K562 (cell line): ENCODE measurements at regions not wholly inside any gene's neighbourhood (a gene's known extent, or its start where the extent isn't known, plus 50 kb on each side); places are given as distances from the start of the nearest gene placed in this dataset.
A peak's percentile ranks its signal among the peaks of the same experiment; 100 is the strongest.

Experiments used
- CBFA2T2 ChIP-seq: fragments of 450-650 bp; conservative IDR thresholded peaks from 2 replicates; pipeline ENCODE4 v1.6.1; 2017; ENCODE audit warnings: mild to moderate bottlenecking
- CHD4 ChIP-seq: fragments of 200-600 bp; sonication (generic); IDR thresholded peaks from 3 replicates; pipeline ENCODE4 v1.6.1; 2012; ENCODE audit warnings: low read depth, mild to moderate bottlenecking, mixed read lengths, low read length, inconsistent platforms; ENCODE audit not compliant: insufficient read depth, insufficient replicate concordance, poor library complexity, severe bottlenecking
- DLX4 ChIP-seq: fragments of 250-450 bp; sonication (Bioruptor Pico); IDR thresholded peaks from 2 replicates; pipeline ENCODE4 v1.6.1; 2021; ENCODE audit warnings: mild to moderate bottlenecking
- E2F6 ChIP-seq, 2 experiments: IDR thresholded peaks; 2 replicates each; pipeline ENCODE4 v1.6.1; 2011; ENCODE audit warnings: borderline replicate concordance in 1 of 2, control low read depth in 1 of 2, low read depth in 1 of 2, low read length in 1 of 2, mild to moderate bottlenecking in 1 of 2, mixed read lengths in 1 of 2, moderate library complexity in 1 of 2; ENCODE audit not compliant: insufficient read depth in 1 of 2, insufficient read length in 1 of 2, poor library complexity in 1 of 2, severe bottlenecking in 1 of 2; ENCODE audit errors: extremely low read depth in 1 of 2
- FOSL1 ChIP-seq: fragments of 200-800 bp; sonication (Bioruptor generic); conservative IDR thresholded peaks from 2 replicates; pipeline ENCODE4 v1.6.1; 2016; ENCODE audit warnings: missing genetic modification characterization, missing compliant biosample characterization
- FOXO4 ChIP-seq: fragments of 450-650 bp; formaldehyde crosslinking; IDR thresholded peaks from 2 replicates; pipeline ENCODE4 v1.4.0; 2020; ENCODE audit warnings: mild to moderate bottlenecking, moderate library complexity
- NKRF ChIP-seq: fragments of 450-650 bp; IDR thresholded peaks from 2 replicates; pipeline ENCODE4 v1.6.1; 2016; ENCODE audit warnings: borderline replicate concordance
- NR2C2 ChIP-seq, 2 experiments: fragments of 200-800 bp in 1 of 2; sonication (Bioruptor generic) in 1 of 2; sonication (generic) in 1 of 2; formaldehyde crosslinking in 1 of 2; IDR thresholded peaks; 2 replicates each; pipeline versions ENCODE4 v1.6.1 to v1.8.0; 2016 to 2022; ENCODE audit warnings: mild to moderate bottlenecking in 1 of 2, missing compliant biosample characterization in 1 of 2, missing genetic modification characterization in 1 of 2, missing genetic modification reagents in 1 of 2
- NRF1 ChIP-seq, 2 experiments: fragments of 450-650 bp; IDR thresholded peaks in 1 of 2; conservative IDR thresholded peaks in 1 of 2; 2 replicates each; pipeline ENCODE4 v1.6.1; 2014; ENCODE audit warnings: mild to moderate bottlenecking in 2 of 2
- PHTF2 ChIP-seq: fragments of 250-450 bp; sonication (Bioruptor Pico); IDR thresholded peaks from 2 replicates; pipeline ENCODE4 v1.5.0; 2021; ENCODE audit warnings: mild to moderate bottlenecking
- PKNOX1 ChIP-seq: fragments of 450-650 bp; IDR thresholded peaks from 2 replicates; pipeline ENCODE4 v1.6.1; 2016
- POLR2AphosphoS5 ChIP-seq: IDR thresholded peaks from 2 replicates; pipeline ENCODE4 v1.6.1; 2011; ENCODE audit warnings: mild to moderate bottlenecking, low read depth, low read length, moderate library complexity; ENCODE audit not compliant: control insufficient read depth, insufficient read depth
- RBM25 ChIP-seq: fragments of 200-400 bp; formaldehyde crosslinking; IDR thresholded peaks from 2 replicates; pipeline ENCODE4 v1.6.1; 2018; ENCODE audit warnings: low read length, low read depth, moderate library complexity; ENCODE audit not compliant: severe bottlenecking
- TGIF2 ChIP-seq: sonication (generic); formaldehyde crosslinking; IDR thresholded peaks from 2 replicates; pipeline ENCODE4 v1.8.1; 2022; ENCODE audit warnings: mild to moderate bottlenecking, missing genetic modification reagents, moderate library complexity
- THRB ChIP-seq: fragments of 450-650 bp; formaldehyde crosslinking; conservative IDR thresholded peaks from 2 replicates; pipeline ENCODE4 v1.4.0; 2022; ENCODE audit warnings: mild to moderate bottlenecking, missing genetic modification characterization
- ZFP36 ChIP-seq: fragments of 150-350 bp; IDR thresholded peaks from 2 replicates; pipeline ENCODE4 v1.6.1; 2018; ENCODE audit warnings: low read length, low read depth; ENCODE audit not compliant: partially characterized antibody
- ZNF174 ChIP-seq: fragments of 250-450 bp; sonication (Bioruptor Pico); IDR thresholded peaks from 2 replicates; pipeline ENCODE4 v1.4.0; 2020; ENCODE audit warnings: mild to moderate bottlenecking
- ZNF277 ChIP-seq: fragments of 250-450 bp; sonication (Bioruptor Pico); IDR thresholded peaks from 2 replicates; pipeline ENCODE4 v1.8.0; 2022; ENCODE audit warnings: inconsistent platforms, mild to moderate bottlenecking, moderate library complexity, borderline replicate concordance

GRCh38 chr6:15898693-15899092 is 230.2 kb upstream of the MYLIP start (continued):
- TF ChIP-seq PKNOX1, result no peak
- TF ChIP-seq POLR2AphosphoS5, result no peak
- TF ChIP-seq E2F6 (IDR thresholded peaks at IDR 0.05; ENCODE audit: borderline replicate concordance in 1 of 2, extremely low read depth in 1 of 2, insufficient read depth in 1 of 2, insufficient read length in 1 of 2, low read depth in 1 of 2, low read length in 1 of 2, poor library complexity in 1 of 2, severe bottlenecking in 1 of 2), result no peak
- no peak for TF ChIP-seq TGIF2 (CRISPR knock-in tag)
- no peak for TF ChIP-seq NKRF
- TF ChIP-seq CBFA2T2, result no peak
- TF ChIP-seq FOSL1 (tag), result no peak
- TF ChIP-seq ZNF277, result no peak
- no peak for TF ChIP-seq DLX4 (CRISPR knock-in tag)
- no peak for TF ChIP-seq ZNF174 (CRISPR knock-in tag)
- peak; percentile 91 for TF ChIP-seq CHD4
- TF ChIP-seq RBM25, result peak; percentile 98
- TF ChIP-seq NRF1 (conservative IDR thresholded peaks at IDR 0.05 in 1 of 2, IDR thresholded peaks at IDR 0.05 in 1 of 2), result no peak
- TF ChIP-seq NR2C2 (CRISPR knock-in tag; IDR thresholded peaks at IDR 0.05), result no peak
- TF ChIP-seq NR2C2 (tag; IDR thresholded peaks at IDR 0.05), result no peak
- TF ChIP-seq PHTF2 (CRISPR knock-in tag), result no peak
- TF ChIP-seq FOXO4, result no peak
- no peak for TF ChIP-seq THRB (CRISPR knock-in tag)
- TF ChIP-seq ZFP36, result no peak
